SHP77 (cell line): ENCODE measurements at regions not wholly inside any gene's neighbourhood (a gene's known extent, or its start where the extent isn't known, plus 50 kb on each side); places are given as distances from the start of the nearest gene placed in this dataset.

Experiments
- DNase-seq, 2 experiments: peaks; one replicate each; lab custom pipeline; 2025; lab: John Stamatoyannopoulos, UW

DNA sequence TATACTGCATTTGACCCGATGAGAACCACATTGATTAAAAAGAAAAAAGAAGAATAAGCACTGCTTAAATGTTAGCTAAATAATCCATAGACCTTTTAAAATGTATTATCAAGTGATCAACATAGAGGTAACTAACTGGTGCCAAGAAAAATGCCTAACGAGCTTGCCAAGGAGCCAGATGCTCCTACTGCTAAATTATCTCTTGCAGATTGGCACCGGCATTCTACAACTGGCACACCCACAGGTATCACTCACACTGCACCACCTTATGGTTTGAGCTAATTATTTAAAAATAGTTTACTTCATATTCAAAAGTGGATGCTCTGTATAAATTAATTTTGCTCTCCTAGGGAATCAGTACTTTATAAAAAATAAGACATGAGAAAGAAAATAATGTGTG lies 341.6 kb upstream of the CDH7 start:
- DNase-seq: no peak

DNA sequence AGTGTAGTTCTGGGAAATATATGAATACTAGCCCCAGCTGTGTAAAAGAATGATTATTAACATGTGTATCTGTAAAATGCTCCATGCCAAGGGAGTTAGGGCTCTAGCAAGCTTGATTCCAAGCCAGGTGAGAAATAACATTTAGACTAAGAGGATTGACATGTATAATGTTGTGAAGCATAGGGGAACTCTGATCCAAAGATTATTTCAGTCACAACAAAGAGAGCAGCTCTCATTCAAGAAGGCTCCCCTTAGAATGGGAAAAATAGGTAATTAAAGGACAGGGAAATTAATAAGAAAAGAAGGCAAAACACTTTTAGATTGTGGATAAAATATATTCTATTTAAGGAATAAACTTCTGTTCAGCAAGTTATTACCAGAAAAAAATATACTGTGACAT lies 347.3 kb upstream of the CDH7 start:
- no peak for DNase-seq

DNA sequence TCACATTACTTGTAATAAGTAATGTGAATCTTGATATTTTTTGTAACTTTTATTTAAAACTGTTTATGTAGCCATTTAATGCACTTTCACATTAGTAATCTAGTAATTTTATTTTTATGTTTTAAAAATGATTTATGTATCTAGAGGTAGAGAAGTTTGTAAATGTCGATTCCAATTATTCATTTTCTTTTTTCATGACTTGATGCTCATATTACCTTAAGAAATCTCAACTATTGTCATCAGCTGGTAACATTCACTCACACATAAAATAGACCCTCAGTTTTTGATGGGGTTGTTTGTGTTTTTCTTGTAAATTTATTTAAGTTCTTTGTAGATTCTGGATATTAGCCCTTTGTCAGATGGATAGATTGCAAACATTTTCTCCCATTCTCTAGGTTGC lies 351.7 kb upstream of the CDH7 start:
- no peak for DNase-seq

DNA sequence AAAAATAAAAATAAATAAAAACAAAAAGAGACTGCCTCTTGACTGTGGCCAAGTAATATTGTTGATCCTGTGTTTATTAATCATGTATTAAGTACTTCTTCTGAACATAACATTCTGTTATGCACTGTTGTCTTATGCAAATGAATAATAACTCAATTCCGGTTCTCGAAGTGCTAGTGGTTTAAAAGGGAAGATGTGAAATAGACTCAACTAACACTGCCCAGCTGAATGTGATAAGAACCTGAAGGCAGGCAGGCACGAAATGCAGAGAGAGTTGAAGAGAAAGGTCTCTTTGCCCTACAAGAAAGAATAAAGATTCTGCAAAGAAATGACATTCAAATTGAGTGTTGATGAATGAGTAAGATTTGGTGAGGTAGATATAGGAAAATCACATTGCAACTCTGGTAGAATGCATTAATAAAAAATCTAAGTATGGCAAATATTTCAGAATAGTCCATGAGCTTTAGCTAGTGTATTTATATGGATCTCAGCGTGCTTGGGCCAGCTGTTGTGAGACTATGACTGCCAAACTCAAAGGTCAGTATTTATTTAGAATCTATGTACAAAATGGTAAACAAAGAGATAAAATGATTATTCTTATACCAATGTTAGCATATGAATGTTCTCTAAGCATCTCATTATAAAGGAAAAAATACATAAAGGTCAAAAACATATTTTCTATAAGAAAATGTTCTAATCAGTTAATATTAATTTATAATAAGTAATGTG lies 352.3 kb upstream of the CDH7 start:
- no peak for DNase-seq

DNA sequence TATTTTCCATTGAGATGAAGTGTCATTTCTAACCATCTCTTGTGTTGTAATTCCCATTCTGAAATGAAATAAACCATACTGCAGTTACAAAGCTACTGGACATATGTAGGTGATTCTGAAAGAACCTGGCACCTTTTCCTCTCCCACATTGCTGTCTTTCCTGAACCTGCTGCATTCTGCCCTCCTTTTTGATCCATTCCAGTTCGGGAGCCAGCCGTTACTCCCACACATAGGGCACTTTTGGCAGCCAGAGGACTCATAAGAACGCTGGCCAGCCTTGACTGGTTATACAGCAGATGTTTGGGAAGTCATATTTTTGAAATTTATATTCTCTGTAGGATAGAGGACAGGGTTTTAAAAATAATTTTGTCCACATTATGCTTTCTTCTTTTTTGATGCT lies 369.8 kb upstream of the CDH7 start:
- no peak for DNase-seq

DNA sequence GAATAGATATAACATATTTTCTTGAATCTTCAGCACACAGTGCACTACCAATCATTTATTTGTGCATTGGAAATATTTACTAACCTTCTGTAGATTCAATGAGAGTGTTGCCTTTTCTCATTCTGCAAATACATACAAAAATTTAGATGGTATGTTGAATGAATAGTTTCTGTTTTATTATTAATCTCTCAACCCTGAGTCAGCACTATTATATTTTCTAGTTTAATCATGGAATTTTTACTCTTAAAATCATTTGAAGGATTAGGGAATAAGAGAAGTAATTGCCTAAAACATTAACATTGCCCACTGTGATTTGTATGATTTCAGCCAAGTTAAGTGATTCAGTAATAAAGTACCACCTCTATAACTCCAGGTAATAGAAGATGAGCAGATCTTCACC lies 370.2 kb upstream of the CDH7 start:
- DNase-seq: no peak

DNA sequence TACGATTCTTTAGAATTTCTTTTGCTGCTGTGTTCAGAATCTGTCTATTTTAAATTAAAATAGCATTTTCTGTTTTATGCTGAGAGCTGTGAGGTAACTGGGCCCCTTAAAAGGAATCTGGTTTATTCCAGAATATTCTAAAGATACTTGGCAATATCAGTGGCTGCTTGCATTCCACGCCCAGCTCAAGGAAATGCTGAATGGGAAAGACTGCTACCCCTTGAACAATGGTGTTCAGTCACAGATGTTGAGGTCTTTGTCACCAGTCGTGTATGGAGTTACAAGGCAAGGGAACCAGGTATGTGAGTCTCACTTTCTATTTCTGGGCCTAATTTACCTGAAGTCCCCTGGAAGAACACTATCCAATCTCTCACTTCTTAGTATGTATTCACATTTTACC lies 377.9 kb upstream of the CDH7 start:
- DNase-seq: no peak

DNA sequence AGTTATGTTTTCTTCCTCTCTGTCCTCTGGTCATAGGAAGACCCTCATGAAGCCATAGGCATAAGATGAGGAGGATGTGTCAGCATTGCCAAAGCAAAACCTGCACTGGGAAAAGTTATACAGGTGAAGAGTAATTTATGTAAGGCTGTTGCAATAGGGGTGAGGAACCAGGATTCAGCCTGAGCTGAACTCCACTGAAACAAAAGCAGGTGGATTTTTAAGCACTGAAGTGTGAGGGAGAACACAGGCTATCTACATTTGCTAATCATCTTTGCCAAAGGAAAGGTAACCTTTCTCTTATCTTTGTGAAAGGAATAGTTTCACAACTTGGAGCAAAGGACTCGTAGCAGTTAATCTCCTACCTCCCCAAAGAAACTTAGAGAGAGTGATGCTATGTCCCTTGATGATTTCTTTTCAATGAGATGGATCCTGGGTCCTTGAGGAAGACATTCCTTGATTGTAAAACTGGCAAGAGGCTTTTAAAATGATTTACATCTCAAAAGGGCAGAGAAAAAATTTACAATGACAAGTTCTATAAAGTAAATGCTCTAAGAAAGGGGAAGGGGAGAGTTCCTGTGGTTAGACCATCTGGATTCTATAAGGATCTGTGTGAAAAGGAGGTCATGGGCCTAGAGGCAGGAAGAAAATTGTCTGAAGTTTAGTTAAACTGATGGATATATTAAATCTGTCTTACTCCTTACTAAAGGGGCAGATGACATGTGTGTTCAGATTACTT lies 385.4 kb upstream of the CDH7 start:
- DNase-seq: no peak

DNA sequence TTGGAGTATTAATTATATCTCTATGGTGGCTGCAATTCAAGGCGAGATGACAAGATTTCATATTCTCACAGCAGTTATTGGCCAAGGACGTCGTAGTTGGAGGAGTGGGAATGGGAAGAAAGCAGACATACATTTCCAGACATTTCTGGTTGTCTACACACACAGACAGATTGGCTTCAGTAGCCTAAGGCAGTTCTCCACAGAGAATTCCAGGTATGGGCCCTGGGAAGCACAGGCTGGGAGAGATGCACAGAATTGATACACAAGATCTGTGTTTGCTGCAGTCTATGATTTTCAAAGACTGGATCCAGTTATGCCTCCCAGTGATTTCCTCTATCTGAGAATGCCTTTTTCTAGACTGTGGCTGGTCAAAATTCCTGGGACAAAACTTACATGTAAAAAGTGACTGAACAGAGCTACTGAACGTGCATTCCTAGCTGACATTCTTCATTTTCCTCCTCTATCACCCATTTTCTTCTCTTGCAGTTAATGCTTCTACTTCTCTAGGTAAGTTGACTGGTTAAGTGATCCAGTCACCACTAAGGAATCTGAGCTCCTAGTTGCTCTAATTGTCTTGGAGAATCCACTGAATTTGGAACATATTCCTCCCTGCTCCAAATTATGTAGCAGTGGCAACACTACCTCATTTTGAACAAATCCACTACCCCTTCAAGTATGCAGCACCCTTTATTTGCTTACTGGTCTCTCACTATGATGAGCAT lies 386.7 kb upstream of the CDH7 start:
- DNase-seq: no peak

DNA sequence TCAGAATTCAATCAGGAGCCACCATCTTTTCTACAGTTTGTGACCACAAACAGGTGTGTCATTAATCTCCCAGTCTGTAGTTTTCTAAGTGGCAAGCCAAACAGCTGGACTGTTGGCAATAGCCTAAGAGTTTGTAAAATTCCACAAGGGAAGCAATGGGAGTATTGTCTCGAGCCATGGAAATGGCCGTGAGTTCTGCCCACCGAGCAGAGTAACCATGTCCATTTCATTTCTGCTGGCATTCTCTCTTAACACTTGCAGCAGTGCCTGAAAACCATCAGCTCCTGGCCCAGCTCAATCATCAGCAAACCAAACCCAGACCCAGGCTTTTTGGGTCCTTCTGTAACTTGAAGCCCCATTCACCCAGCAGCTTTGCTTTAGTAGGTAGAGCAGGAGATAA lies 387.8 kb upstream of the CDH7 start:
- DNase-seq: no peak

DNA sequence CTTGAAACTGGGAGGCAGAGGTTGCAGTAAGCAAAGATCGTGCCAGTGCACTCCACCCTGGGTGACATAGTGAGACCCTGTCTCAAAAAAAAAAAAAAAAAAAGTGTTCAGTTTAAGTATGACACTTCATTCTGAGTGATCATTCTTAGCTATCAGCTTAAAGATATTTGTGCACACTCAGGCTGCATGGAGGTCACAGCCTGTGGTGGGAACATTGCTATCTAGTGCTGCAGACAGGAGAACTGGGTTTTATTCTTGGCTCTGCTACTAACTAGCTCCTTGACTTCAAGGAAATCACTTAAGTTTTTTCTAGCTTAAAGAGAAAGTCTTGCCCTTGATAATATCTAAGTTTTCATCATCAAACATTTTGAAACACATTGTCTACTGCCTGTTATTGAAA lies 391.3 kb upstream of the CDH7 start:
- DNase-seq: no peak

DNA sequence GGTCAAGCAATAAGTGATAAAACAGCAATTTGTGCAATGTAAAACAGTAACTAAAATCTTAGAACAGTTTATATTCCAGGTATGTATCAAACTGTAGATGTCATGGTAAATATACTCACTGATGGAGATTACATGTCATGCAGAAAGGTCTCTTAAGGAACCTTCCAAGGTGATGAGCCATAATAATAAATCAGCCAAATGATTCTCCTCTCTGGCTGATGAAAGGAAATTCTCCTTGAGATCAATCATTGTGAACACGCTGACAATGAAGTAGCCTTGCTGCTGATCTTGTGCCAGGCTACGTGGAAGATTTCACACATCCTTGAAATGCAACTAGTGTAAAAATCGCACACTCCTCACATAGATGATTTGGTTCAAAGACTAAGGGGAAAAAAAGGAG lies 392.5 kb upstream of the CDH7 start:
- no peak for DNase-seq

DNA sequence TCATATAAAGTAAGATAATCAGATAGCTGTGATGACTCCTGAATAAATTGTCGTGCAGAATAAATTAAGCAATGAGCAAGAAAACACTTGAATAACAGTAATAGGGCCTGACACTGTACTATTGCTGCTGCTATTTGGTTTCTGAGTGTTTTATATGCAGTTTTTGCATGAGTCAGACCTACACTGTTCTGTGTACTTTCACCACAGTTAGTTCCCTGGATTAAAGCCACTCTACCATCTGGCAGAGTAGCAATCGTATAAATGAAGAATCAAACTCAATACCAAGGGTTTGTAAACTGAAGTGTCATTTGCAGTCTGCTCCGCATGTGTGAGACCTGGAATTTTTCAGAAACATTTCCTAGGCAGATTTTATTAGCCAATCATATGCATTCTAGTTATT lies 398.6 kb upstream of the CDH7 start:
- peak; percentile 78 to 82 for DNase-seq

DNA sequence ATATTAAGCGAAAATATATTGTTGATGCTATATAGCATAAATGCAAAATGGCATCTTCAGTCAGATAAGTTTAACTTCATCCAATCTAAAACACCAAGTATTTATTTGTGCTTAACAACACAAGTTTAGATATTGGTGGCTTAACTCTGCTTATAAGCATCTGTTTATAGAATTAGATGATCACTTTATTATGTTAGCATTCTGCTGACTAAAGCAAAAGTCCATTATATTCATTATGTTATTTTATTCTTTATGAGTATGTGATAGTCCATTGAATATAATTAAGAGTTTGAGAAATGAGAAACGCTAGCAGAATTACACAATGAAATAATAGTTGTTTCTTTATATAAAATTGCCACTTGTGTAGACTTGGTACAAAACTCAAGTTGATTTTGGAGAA lies 401.2 kb upstream of the CDH7 start:
- no peak for DNase-seq

DNA sequence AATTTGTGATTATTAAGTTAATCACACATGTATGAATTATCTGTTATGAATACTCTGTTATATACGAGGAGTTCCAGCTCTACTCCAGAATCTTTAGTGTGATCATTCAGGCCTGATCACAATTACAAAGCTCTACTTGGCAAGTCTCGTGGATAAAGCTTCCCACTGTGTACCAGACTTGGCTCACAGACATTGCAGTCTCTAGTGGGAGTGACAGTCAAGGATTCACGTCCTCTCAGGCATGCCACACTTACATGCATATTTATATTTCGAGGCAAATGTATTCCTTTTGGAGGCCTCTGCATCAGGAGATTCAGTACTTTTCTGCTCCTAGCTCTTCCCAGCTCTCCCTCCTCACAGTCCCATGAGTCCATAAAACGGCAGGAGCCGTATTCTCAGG lies 403.4 kb upstream of the CDH7 start:
- no peak for DNase-seq

DNA sequence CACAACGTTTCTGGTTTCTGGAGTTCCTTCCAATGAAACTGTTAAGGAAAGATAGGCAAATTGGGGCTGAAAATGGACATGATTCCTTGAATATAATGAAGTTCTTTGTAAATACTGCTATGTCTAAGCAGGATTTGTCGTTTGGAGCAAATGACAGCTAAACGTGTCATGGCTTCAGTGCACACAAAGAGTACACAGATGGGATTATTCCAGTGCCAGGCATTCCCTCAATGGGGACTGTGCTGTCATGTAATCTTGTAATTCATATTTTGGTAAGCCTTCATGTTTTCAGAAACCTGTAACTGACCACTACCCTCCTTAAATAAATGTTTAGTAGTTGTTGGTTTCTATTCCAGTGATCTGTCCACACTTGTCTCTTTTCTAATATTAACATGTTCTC lies 404.7 kb upstream of the CDH7 start:
- no peak for DNase-seq

DNA sequence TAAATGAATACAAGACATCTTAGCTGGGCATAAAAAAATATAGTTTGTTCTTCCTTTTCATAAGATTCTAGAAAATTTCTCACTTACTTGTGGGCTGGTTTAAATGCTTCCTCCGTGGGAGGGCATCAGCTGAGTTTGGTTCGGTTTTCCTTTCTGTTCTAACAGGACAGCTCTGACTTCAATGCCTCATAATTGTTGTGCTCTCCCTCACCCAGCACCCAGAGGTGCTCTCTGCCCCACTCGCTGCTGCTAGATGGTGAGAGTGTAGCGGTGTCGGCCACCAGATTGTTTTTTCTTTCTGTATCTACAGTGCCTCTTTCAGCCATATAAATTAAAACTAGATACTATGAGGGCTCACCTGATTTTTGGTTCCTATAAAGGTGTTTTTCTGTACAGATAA lies 407.2 kb upstream of the CDH7 start:
- DNase-seq: no peak

DNA sequence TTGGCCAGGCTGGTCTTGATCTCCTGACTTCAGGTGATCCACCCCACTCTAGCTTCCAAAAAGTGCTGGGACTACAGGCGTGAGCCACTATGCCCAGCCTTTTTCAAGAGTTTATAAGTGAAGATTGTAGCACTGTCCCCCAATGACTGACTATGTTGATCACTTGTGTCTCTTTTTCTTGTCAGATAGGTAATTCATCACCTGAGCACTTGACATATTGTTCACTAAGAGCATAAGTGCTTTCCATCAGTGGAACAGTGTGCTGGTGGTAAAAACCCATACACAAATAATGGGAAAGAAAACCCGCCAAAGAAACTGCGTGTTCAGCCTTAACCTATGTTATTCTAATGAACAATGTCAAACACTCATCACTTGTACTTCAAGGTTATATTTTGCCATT lies 414.4 kb upstream of the CDH7 start:
- no peak for DNase-seq

DNA sequence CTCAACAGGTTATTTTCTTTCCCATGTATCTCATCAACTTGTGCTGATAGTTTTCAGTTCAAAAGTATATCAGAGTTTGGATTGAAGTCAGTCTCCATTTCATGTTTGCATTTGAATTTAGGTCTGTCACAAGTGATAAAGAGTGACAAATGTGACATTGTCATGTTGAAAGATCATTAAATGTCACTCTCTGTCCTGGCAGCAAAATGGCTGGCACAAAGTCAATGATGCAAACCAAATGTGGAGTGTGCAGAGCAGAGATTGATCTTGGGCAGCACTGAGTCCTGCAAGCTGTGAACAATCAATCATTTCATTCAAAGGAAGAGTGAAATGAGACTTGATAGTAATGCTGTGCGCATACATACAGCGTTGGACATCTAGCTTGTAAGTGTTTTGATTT lies 421.8 kb upstream of the CDH7 start:
- DNase-seq: no peak

DNA sequence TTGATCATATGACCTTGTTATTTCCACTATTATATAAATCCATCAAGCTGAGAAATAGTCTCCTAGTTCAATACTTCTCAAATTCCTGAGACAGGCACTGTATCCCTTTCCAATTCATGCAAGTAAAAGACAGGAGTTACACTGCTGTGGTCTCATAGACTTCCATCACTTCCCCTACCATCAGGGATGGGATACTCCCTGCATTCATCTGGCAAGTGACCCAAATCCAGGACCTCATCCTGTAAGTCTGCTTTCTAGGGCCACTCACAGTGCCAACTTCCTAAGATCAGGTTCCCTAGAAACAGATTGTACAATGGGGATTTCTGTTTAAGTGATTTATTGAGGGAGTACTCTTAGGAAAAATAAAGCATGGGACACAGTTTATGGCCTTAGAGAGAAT lies 424.0 kb upstream of the CDH7 start:
- DNase-seq: no peak

DNA sequence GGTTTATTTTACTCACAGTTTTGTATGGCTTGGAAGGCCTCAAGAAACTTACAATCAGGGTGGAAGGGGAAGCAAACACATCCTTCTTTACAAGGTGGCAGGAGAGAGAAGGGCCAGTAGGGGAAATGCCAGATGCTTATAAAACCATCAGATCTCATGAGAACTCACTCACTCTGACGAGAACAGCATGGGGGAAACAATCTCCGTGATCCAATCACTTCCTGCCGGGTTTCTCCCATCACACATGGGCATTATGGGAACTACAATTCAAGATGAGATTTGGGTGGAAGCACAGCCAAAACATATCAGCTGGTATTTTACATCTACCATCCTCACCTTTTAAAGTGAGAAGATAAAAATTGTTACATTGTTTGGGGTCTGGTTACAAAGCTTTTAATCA lies 427.9 kb upstream of the CDH7 start:
- DNase-seq: no peak

DNA sequence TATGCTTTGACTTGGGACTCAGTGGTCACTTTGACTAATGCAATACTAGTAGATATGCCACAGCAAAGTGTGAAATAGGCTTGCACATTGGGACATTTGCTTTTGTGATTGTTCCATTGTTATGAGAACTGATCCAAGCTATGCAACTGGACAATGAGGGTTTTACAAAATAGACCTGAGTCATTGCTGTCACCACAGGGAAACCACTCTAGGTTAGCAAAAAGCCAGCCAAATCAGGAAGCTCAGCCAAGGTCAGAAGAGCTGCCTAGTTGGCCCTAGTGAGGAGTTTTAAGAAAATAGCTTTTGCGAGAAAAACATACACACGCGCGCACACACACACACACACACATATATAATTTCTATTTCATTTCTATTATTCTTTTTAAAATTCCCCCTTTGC lies 452.4 kb upstream of the CDH7 start:
- no peak for DNase-seq

DNA sequence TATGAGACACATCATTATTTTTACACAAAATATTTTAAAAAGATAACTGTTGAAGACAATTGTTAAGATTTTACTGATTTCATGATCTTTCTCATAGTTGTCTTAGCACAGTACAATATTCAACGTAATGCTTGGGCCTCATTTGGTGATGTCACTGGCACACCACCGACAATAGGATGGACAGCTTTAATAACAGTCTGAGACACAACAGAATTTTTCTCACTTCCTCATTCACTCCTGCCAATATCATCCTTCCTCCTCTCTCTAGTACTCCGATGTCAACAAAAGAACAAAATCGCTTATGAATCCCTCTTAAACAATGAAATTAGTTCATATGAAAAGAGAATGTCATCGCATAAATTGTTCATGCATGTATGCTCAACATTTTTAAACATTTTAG lies 461.9 kb upstream of the CDH7 start:
- DNase-seq: no peak
